ENCODE measurements at regions not wholly inside any gene's neighbourhood (a gene's known extent, or its start where the extent isn't known, plus 50 kb on each side); places are given as distances from the start of the nearest gene placed in this dataset.

- TF ChIP-seq CTCF (IDR thresholded peaks at IDR 0.05; ENCODE audit: insufficient read depth, low read length, poor library complexity, severe bottlenecking) (no peak), EZH2phosphoT487 (conservative IDR thresholded peaks at IDR 0.05; ENCODE audit: low read length) (no peak)
Observed at GRCh38 chr6:12371641-12372146, 81.5 kb downstream of the EDN1 start.
